MM.1S (cell line): ENCODE measurements at regions not wholly inside any gene's neighbourhood (a gene's known extent, or its start where the extent isn't known, plus 50 kb on each side); places are given as distances from the start of the nearest gene placed in this dataset.

Experiments used
- DNase-seq: peaks from one replicate; pipeline ENCODE4 v3.0.0-alpha.2; 2015
- H2AFZ ChIP-seq: fragments of 300-600 bp; sonication (generic); 2 replicates; pipeline ENCODE4 v1.6.0; 2016; ENCODE audit warnings: antibody characterized with exemption, low read length
- H3F3A ChIP-seq: fragments of 300-600 bp; sonication (generic); 2 replicates; pipeline ENCODE4 v1.6.1; 2016; ENCODE audit warnings: mild to moderate bottlenecking, antibody characterized with exemption, low read length, moderate library complexity, mixed read lengths; ENCODE audit not compliant: insufficient read depth
- H3K27ac ChIP-seq: fragments of 300-600 bp; sonication (generic); 2 replicates; pipeline ENCODE4 v1.5.1; 2016; ENCODE audit warnings: mild to moderate bottlenecking, low read length
- H3K27me3 ChIP-seq: fragments of 300-600 bp; sonication (generic); replicated peaks from 2 replicates; pipeline ENCODE4 v1.6.0; 2016; ENCODE audit warnings: low read length; ENCODE audit not compliant: insufficient read depth
- H3K36me3 ChIP-seq: fragments of 300-600 bp; sonication (generic); replicated peaks from 2 replicates; pipeline ENCODE4 v1.6.1; 2016; ENCODE audit warnings: mild to moderate bottlenecking, low read length, mixed read lengths; ENCODE audit not compliant: insufficient read depth
- H3K4me1 ChIP-seq: fragments of 300-600 bp; sonication (generic); 2 replicates; pipeline ENCODE4 v1.6.1; 2016; ENCODE audit warnings: low read length, mixed read lengths
- H3K4me2 ChIP-seq: fragments of 300-600 bp; sonication (generic); 2 replicates; pipeline ENCODE4 v1.6.0; 2016; ENCODE audit warnings: low read depth, low read length
- H3K4me3 ChIP-seq: fragments of 300-600 bp; sonication (generic); 2 replicates; pipeline ENCODE4 v1.5.1; 2016; ENCODE audit warnings: low read length, mixed read lengths
- H3K79me2 ChIP-seq: fragments of 300-600 bp; sonication (generic); 2 replicates; pipeline ENCODE4 v1.6.1; 2016; ENCODE audit warnings: mixed run types, low read length, mixed read lengths
- H3K9ac ChIP-seq: fragments of 300-600 bp; sonication (generic); 2 replicates; pipeline ENCODE4 v1.6.1; 2016; ENCODE audit warnings: low read length, mixed read lengths
- H3K9me2 ChIP-seq: fragments of 300-600 bp; sonication (generic); replicated peaks from 2 replicates; pipeline ENCODE4 v1.6.1; 2016; ENCODE audit warnings: mild to moderate bottlenecking, low read length, mixed read lengths; ENCODE audit not compliant: insufficient read depth
- H3K9me3 ChIP-seq: fragments of 300-600 bp; sonication (generic); replicated peaks from 2 replicates; pipeline ENCODE4 v1.6.1; 2016; ENCODE audit warnings: mild to moderate bottlenecking, low read length, mixed read lengths; ENCODE audit not compliant: insufficient read depth
- H4K20me1 ChIP-seq: fragments of 300-600 bp; sonication (generic); 2 replicates; pipeline ENCODE4 v1.6.1; 2016; ENCODE audit warnings: mild to moderate bottlenecking, low read length, moderate library complexity, mixed read lengths; ENCODE audit not compliant: insufficient read depth
- EZH2 ChIP-seq: fragments of 300-600 bp; sonication (generic); optimal IDR thresholded peaks from 2 replicates; pipeline ENCODE3; 2017; ENCODE audit warnings: low read depth, mild to moderate bottlenecking, antibody characterized with exemption, low read length, mixed read lengths
- EZH2phosphoT487 ChIP-seq: fragments of 300-600 bp; sonication (generic); IDR thresholded peaks from 2 replicates; pipeline ENCODE4 v1.6.1; 2018; ENCODE audit warnings: antibody characterized with exemption, low read length
- TF ChIP-seq, protein P1 (sequence below): fragments of 300-600 bp; sonication (generic); IDR thresholded peaks from 2 replicates; pipeline ENCODE4 v1.5.1; 2016; ENCODE audit warnings: antibody characterized with exemption, low read length, mixed read lengths

DNA sequence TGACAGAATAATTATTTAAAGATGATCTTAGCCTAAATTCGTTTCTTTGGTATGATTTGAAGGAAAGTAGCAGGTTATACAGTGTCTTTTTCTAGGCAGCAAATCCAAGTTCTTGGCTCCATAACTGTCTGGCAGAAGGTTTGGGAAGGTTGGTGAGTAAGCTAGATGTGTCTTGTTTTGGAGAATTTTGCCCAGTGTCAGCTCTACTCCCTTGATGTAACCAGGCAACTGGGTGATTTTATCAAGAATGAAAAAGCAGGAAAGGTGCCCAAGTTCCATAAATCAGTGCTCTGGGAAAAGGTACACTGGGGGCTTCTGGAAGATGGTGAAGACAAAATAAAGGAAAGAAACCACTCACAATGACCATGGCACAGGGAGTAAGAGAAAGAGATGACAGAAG, 71.5 kb upstream of the USP47 start:
- Histone ChIP-seq H3K4me1 (peaks cover 27% of the 10 kb centered on the region), H3K4me2 (no peak overlapping the region), H3K27ac (no peak overlapping the region), H3K4me3 (no peak overlapping the region), H3K9ac (no peak overlapping the region), H3K9me2 (no peaks in the 10 kb centered on the region), H3K36me3 (no peaks in the 10 kb centered on the region), H3K27me3 (no peaks in the 10 kb centered on the region), H3K9me3 (no peaks in the 10 kb centered on the region), H4K20me1 (no peaks in the 10 kb centered on the region), H3F3A (peaks cover 13% of the 10 kb centered on the region), H2AFZ (no peak overlapping the region), H3K79me2 (no peaks in the 10 kb centered on the region)
- no peak for DNase-seq
- TF ChIP-seq EZH2phosphoT487 (no peak), EZH2 (no peak)
- TF ChIP-seq, protein P1, sequence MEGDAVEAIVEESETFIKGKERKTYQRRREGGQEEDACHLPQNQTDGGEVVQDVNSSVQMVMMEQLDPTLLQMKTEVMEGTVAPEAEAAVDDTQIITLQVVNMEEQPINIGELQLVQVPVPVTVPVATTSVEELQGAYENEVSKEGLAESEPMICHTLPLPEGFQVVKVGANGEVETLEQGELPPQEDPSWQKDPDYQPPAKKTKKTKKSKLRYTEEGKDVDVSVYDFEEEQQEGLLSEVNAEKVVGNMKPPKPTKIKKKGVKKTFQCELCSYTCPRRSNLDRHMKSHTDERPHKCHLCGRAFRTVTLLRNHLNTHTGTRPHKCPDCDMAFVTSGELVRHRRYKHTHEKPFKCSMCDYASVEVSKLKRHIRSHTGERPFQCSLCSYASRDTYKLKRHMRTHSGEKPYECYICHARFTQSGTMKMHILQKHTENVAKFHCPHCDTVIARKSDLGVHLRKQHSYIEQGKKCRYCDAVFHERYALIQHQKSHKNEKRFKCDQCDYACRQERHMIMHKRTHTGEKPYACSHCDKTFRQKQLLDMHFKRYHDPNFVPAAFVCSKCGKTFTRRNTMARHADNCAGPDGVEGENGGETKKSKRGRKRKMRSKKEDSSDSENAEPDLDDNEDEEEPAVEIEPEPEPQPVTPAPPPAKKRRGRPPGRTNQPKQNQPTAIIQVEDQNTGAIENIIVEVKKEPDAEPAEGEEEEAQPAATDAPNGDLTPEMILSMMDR, result no peak

DNA sequence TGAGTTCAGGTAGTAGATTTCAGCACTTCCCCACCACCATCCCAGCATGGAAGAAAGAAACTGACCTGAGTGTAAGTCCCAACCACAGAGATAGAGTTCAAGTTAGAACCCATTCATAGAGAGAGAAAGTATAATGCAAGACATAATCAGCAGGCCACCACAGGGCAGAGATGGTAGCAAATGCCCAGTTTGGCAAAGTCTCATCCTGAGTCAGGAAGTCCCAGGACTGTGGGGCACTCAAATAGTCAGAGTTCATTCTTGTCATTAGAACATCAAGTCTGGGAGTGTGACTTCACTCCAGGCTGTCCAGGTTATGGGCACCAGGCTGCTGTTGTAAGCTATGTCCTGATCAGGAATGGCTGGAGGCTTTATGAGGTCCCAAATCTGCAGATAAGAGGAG, 72.0 kb upstream of the USP47 start:
- DNase-seq, result no peak
- no peak overlapping the region for H2AFZ ChIP-seq
- no peaks in the 10 kb centered on the region for H3K9me3 ChIP-seq
- no peaks in the 10 kb centered on the region for H3K79me2 ChIP-seq
- no peak for TF ChIP-seq EZH2
- TF ChIP-seq EZH2phosphoT487, result no peak
- TF ChIP-seq, protein P1, result no peak
- H3K9ac ChIP-seq, result no peak overlapping the region
- H3K36me3 ChIP-seq, result no peaks in the 10 kb centered on the region
- H3K4me2 ChIP-seq, result no peak overlapping the region
- no peaks in the 10 kb centered on the region for H3K9me2 ChIP-seq
- no peak overlapping the region for H3K4me3 ChIP-seq
- no peak overlapping the region for H3K27ac ChIP-seq
- no peaks in the 10 kb centered on the region for H3K27me3 ChIP-seq
- no peaks in the 10 kb centered on the region for H4K20me1 ChIP-seq
- peaks cover 27% of the 10 kb centered on the region for H3K4me1 ChIP-seq
- peaks cover 13% of the 10 kb centered on the region for H3F3A ChIP-seq

DNA sequence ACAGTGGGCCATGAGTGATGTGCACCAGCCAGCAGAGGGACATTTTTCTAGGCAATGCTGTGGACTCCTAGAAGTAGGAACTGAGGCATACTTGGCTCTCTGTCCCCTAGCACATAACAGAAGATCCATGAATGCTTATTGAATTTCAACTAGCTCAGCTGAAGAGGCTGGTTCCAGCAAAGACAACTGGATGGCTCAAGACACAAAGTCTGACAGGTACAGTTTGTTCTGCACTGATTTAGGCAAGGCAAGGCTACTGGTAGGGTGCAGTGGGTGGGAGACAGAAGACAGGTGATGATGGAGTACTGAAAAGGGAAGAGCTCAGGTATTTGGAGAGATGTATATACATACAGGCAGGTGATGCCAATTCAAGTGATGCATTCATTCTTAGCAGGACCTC, 72.4 kb upstream of the USP47 start:
- no peaks in the 10 kb centered on the region for H3K36me3 ChIP-seq
- H3K4me2 ChIP-seq, result no peak overlapping the region
- peaks cover 27% of the 10 kb centered on the region for H3K4me1 ChIP-seq
- no peak overlapping the region for H3K27ac ChIP-seq
- no peak for DNase-seq
- H3K79me2 ChIP-seq, result no peaks in the 10 kb centered on the region
- H3K9me3 ChIP-seq, result no peaks in the 10 kb centered on the region
- no peaks in the 10 kb centered on the region for H3K27me3 ChIP-seq
- no peak overlapping the region for H3K9ac ChIP-seq
- H4K20me1 ChIP-seq, result no peaks in the 10 kb centered on the region
- peaks cover 13% of the 10 kb centered on the region for H3F3A ChIP-seq
- no peak overlapping the region for H3K4me3 ChIP-seq
- no peaks in the 10 kb centered on the region for H3K9me2 ChIP-seq
- TF ChIP-seq, protein P1, result no peak
- TF ChIP-seq EZH2 (no peak), EZH2phosphoT487 (no peak)
- H2AFZ ChIP-seq, result no peak overlapping the region
